ENCODE measurements at regions not wholly inside any gene's neighbourhood (a gene's known extent, or its start where the extent isn't known, plus 50 kb on each side); places are given as distances from the start of the nearest gene placed in this dataset.

- H3K4me3 ChIP-seq (ENCODE audit: low read depth, low read length), result no peak overlapping the region
- DNase-seq (ENCODE audit: low read depth), result no peak
- TF ChIP-seq CTCF (IDR thresholded peaks at IDR 0.05; ENCODE audit: insufficient read depth, low read length), result no peak
Observed at GRCh38 chr5:73265641-73266040, 92.6 kb downstream of the TMEM174 start.

GRCh38 chr5:73264631-73265030, 91.6 kb downstream of the TMEM174 start:
- TF ChIP-seq CTCF (IDR thresholded peaks at IDR 0.05; ENCODE audit: insufficient read depth, low read length), result no peak
- H3K4me3 ChIP-seq (ENCODE audit: low read depth, low read length), result no peak overlapping the region
- DNase-seq (ENCODE audit: low read depth), result no peak

DNA sequence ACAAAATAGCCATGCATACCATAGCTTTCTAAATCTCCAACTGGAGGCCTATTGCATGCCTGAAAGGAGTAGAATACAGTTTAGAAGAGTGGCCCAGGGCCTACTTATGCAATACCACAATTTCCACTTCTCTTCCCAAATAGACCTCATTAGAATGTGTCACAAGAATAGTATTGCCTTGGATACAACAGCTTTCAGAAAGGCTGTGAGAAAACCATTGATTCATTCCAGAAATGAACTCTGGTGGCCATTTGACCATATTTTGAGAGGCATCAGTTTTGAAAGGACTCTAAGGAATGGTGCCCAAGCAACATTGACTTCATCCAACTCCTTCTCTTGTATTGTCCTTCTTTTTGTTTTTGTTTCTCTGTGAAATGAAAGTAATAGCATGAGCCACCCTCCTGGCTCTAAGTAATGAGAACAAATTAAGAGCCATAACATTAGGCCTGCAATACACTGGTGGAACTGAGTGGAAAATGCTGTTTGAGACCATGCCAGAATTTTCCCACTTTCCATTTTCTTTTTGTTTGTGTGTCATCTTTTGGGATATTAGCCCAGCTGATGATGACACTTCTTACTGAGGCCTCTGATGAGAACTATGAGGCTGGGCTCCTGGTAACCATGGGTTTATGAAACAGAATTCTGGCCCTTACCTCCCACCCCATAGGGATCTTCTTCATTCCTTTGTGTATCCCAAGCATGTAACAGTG, 90.2 kb downstream of the TMEM174 start:
- no peak for DNase-seq (ENCODE audit: low read depth)
- no peak for TF ChIP-seq CTCF (IDR thresholded peaks at IDR 0.05; ENCODE audit: insufficient read depth, low read length)
- no peak overlapping the region for H3K4me3 ChIP-seq (ENCODE audit: low read depth, low read length)

GRCh38 chr5:73256862-73257261, 83.9 kb downstream of the TMEM174 start:
- no peak for TF ChIP-seq CTCF (IDR thresholded peaks at IDR 0.05; ENCODE audit: insufficient read depth, low read length)
- DNase-seq (ENCODE audit: low read depth), result no peak
- no peak overlapping the region for H3K4me3 ChIP-seq (ENCODE audit: low read depth, low read length)

- no peak for DNase-seq (ENCODE audit: low read depth)
- H3K4me3 ChIP-seq (ENCODE audit: low read depth, low read length), result no peak overlapping the region
- TF ChIP-seq CTCF (IDR thresholded peaks at IDR 0.05; ENCODE audit: insufficient read depth, low read length), result no peak
Observed at GRCh38 chr5:73256462-73256861, 83.5 kb downstream of the TMEM174 start.

GRCh38 chr5:73256012-73256411, 83.0 kb downstream of the TMEM174 start:
- TF ChIP-seq CTCF (IDR thresholded peaks at IDR 0.05; ENCODE audit: insufficient read depth, low read length), result no peak
- no peak overlapping the region for H3K4me3 ChIP-seq (ENCODE audit: low read depth, low read length)
- DNase-seq (ENCODE audit: low read depth), result no peak

GRCh38 chr5:73254642-73255041, 81.6 kb downstream of the TMEM174 start:
- no peak for TF ChIP-seq CTCF (IDR thresholded peaks at IDR 0.05; ENCODE audit: insufficient read depth, low read length)
- DNase-seq (ENCODE audit: low read depth), result no peak
- no peak overlapping the region for H3K4me3 ChIP-seq (ENCODE audit: low read depth, low read length)

All from fibroblast of the aortic adventitia (primary cell).